ENCODE measurements at regions not wholly inside any gene's neighbourhood (a gene's known extent, or its start where the extent isn't known, plus 50 kb on each side); places are given as distances from the start of the nearest gene placed in this dataset.

DNA sequence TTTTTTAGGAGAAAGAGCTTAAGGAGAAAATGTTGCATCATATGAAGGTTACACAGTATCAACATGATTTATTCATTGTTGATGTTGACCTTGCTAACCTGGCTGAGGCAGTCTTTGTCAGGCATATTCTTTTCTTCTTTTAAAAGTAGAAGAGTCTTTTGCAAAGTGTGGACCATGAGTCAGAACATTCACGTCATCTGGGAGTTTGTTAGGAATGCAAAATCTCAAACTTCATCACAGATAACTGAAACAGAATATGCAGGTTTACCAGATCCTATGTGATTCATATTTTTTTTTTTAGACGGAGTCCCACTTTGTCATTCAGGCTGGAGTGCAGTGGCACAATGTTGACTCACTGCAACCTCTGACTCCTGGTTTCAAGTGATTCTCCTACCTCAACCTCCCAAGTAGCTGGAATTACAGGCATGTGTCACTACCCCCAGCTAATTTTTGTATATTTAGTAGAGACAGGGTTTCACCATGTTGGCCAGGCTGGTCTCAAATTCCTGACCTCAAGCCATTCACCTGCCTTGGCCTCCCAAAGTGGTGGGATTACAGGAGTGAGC, 530.4 kb upstream of the BTBD3 start:
- peak; percentile 99 for DNase-seq
- peak overlapping the region; percentile 82; the same call in 1 of the 3 replicates for H2BK15ac ChIP-seq (ENCODE audit: low read depth, low read length)
- H3K27ac ChIP-seq (ENCODE audit: insufficient read depth, low read length), result peak overlapping the region; percentile 40; the same call in 1 of the 2 replicates
- no peak overlapping the region for H2AK9ac ChIP-seq (replicated peaks; ENCODE audit: low read depth, low read length, poor library complexity)
- intact Hi-C loops (cut with micrococcal nuclease), result no loop called here
- H3K14ac ChIP-seq (replicated peaks; ENCODE audit: low read depth, low read length), result 0 out of 2 replicates have a peak overlapping the region, but pooled peaks have one; percentile 68
- H3K23ac ChIP-seq (ENCODE audit: low read depth, low read length), result no peak overlapping the region
- no peaks in the 10 kb centered on the region for H3K27me3 ChIP-seq (ENCODE audit: control insufficient read depth, insufficient read depth, low read length)
- H3K56ac ChIP-seq (ENCODE audit: extremely low read depth, insufficient read depth, low read length), result no peak overlapping the region
- H4K20me1 ChIP-seq (ENCODE audit: insufficient read depth, low read length), result no peaks in the 10 kb centered on the region; the same call in 1 of the 2 replicates
- H3K36me3 ChIP-seq (ENCODE audit: control insufficient read depth, insufficient read depth, low read length), result no peaks in the 10 kb centered on the region
- in situ Hi-C loops (cut with MboI; ENCODE audit: low sequenced_read_pairs), result no loop called here
- ATAC-seq (ENCODE audit: low read depth), result peak; percentile 85
- no peak overlapping the region for H2AK5ac ChIP-seq (ENCODE audit: low read depth, low read length)
- H3K9me3 ChIP-seq (ENCODE audit: control insufficient read depth, insufficient read depth, low read length), result no peaks in the 10 kb centered on the region
- H4K5ac ChIP-seq (ENCODE audit: low read depth, low read length), result no peak overlapping the region
- dilution Hi-C loops (cut with HindIII; ENCODE audit: low sequenced_read_pairs, unreplicated experiment), result no loop called here
- BruUV-seq (replicated peaks), result no TSS peak
- 0 out of 2 replicates have a peak, but pooled peaks cover 2% of the 10 kb centered on the region for H3K9me1 ChIP-seq (ENCODE audit: insufficient read depth, low read length)
- H3K18ac ChIP-seq (ENCODE audit: low read depth, low read length), result no peak overlapping the region; the same call in 1 of the 2 replicates
- H3K79me1 ChIP-seq (ENCODE audit: low read depth in 1 of 2, low read length in 2 of 2), result no peaks in the 10 kb centered on the region
- no peak overlapping the region; the same call in 1 of the 2 replicates for H3K4ac ChIP-seq (ENCODE audit: low read depth, low read length)
- no peak overlapping the region; the same call in 1 of the 2 replicates for H2BK20ac ChIP-seq (ENCODE audit: low read depth, low read length)
- H2BK120ac ChIP-seq (ENCODE audit: low read depth, low read length), result peak overlapping the region; percentile 83
- no peak overlapping the region; the same call in 1 of the 2 replicates for H4K91ac ChIP-seq (ENCODE audit: insufficient read depth, low read depth, low read length)
- POLR2A ChIA-PET (ENCODE audit: unreplicated experiment), result no interaction called here
- CTCF ChIA-PET, result interaction anchor here (0.6 kb wide), 1 partner anchor 738 kb away, joined by 3 read pairs; no protein-coding TSS in a partner anchor
- H3K4me3 ChIP-seq (ENCODE audit: insufficient read depth, low read depth, low read length), result no peak overlapping the region
- WGBS, 2 experiments (ENCODE audit: extremely low coverage in 2 of 2, insufficient read length in 1 of 2), result no CpG with 5 or more reads among the region's 2 CpGs
- H4K8ac ChIP-seq (ENCODE audit: low read depth in 2 of 2, low read length in 2 of 2), result peak overlapping the region in 1 of 2 experiments; percentile 50; a peak in 2 of 4 replicates
- H3K9ac ChIP-seq (ENCODE audit: low read depth, low read length), result no peak overlapping the region
- H3K4me2 ChIP-seq (ENCODE audit: low read depth, low read length), result peak overlapping the region; percentile 47; the same call in 1 of the 2 replicates
- H3K4me1 ChIP-seq (ENCODE audit: control insufficient read depth, insufficient read depth, low read length), result peaks cover 7% of the 10 kb centered on the region
- H2BK5ac ChIP-seq (ENCODE audit: low read depth, low read length, poor library complexity, severe bottlenecking), result peak overlapping the region; percentile 99
- H2AFZ ChIP-seq (replicated peaks; ENCODE audit: low read length, poor library complexity), result no peak overlapping the region
- TF ChIP-seq FOS (IDR thresholded peaks at IDR 0.05; ENCODE audit: low read depth, low read length) (peak; percentile 76), RAD21 (IDR thresholded peaks at IDR 0.05; ENCODE audit: low read length) (no peak), CHD1 (IDR thresholded peaks at IDR 0.05; ENCODE audit: low read depth, low read length) (no peak), NFE2L2 (IDR thresholded peaks at IDR 0.05; ENCODE audit: low read depth, low read length) (no peak), MXI1 (IDR thresholded peaks at IDR 0.05; ENCODE audit: borderline replicate concordance, low read depth, low read length) (no peak), MAZ (IDR thresholded peaks at IDR 0.05; ENCODE audit: borderline replicate concordance, low read depth, low read length) (no peak), RCOR1 (IDR thresholded peaks at IDR 0.05; ENCODE audit: insufficient replicate concordance, low read length) (peak; percentile 39), POLR2A (IDR thresholded peaks at IDR 0.05; ENCODE audit: low read depth, low read length) (no peak), BHLHE40 (IDR thresholded peaks at IDR 0.05; ENCODE audit: low read depth, low read length) (peak; percentile 27; the same call in 1 of the 2 replicates), RFX5 (IDR thresholded peaks at IDR 0.05; ENCODE audit: low read depth, low read length) (no peak), CEBPB (IDR thresholded peaks at IDR 0.05; ENCODE audit: low read depth, low read length) (peak; percentile 95), SMC3 (IDR thresholded peaks at IDR 0.05; ENCODE audit: low read depth, low read length) (no peak)
- TF ChIP-seq, protein P1, sequence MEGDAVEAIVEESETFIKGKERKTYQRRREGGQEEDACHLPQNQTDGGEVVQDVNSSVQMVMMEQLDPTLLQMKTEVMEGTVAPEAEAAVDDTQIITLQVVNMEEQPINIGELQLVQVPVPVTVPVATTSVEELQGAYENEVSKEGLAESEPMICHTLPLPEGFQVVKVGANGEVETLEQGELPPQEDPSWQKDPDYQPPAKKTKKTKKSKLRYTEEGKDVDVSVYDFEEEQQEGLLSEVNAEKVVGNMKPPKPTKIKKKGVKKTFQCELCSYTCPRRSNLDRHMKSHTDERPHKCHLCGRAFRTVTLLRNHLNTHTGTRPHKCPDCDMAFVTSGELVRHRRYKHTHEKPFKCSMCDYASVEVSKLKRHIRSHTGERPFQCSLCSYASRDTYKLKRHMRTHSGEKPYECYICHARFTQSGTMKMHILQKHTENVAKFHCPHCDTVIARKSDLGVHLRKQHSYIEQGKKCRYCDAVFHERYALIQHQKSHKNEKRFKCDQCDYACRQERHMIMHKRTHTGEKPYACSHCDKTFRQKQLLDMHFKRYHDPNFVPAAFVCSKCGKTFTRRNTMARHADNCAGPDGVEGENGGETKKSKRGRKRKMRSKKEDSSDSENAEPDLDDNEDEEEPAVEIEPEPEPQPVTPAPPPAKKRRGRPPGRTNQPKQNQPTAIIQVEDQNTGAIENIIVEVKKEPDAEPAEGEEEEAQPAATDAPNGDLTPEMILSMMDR (conservative IDR thresholded peaks at IDR 0.05; ENCODE audit: low read depth, low read length), result no peak
- TF ChIP-seq, protein P2, sequence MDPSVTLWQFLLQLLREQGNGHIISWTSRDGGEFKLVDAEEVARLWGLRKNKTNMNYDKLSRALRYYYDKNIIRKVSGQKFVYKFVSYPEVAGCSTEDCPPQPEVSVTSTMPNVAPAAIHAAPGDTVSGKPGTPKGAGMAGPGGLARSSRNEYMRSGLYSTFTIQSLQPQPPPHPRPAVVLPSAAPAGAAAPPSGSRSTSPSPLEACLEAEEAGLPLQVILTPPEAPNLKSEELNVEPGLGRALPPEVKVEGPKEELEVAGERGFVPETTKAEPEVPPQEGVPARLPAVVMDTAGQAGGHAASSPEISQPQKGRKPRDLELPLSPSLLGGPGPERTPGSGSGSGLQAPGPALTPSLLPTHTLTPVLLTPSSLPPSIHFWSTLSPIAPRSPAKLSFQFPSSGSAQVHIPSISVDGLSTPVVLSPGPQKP (IDR thresholded peaks at IDR 0.05; ENCODE audit: borderline replicate concordance, low read depth, low read length), result no peak
- TF ChIP-seq, protein P3, sequence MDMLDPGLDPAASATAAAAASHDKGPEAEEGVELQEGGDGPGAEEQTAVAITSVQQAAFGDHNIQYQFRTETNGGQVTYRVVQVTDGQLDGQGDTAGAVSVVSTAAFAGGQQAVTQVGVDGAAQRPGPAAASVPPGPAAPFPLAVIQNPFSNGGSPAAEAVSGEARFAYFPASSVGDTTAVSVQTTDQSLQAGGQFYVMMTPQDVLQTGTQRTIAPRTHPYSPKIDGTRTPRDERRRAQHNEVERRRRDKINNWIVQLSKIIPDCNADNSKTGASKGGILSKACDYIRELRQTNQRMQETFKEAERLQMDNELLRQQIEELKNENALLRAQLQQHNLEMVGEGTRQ (IDR thresholded peaks at IDR 0.05; ENCODE audit: low read depth, low read length), result no peak
